HG02885 (cell line): ENCODE measurements at regions not wholly inside any gene's neighbourhood (a gene's known extent, or its start where the extent isn't known, plus 50 kb on each side); places are given as distances from the start of the nearest gene placed in this dataset.

Experiments
- ATAC-seq: cut with Tn5 transposase; IDR thresholded peaks from one replicate; pipeline ENCODE4 v1.9.1; 2021; ENCODE audit warnings: mild to moderate bottlenecking; ENCODE audit not compliant: unreplicated experiment, poor library complexity

GRCh38 chr2:19473350-19473749, 114.9 kb upstream of the OSR1 start:
- no peak for ATAC-seq

- ATAC-seq: no peak
These were observed 114.1 kb upstream of the OSR1 start for GRCh38 chr2:19472391-19472978.

- no peak for ATAC-seq
These were observed 113.1 kb upstream of the OSR1 start for GRCh38 chr2:19471491-19471890.

- ATAC-seq: no peak
These were observed 107.6 kb upstream of the OSR1 start for GRCh38 chr2:19465978-19466377.

GRCh38 chr2:19462256-19462645, 103.8 kb upstream of the OSR1 start:
- ATAC-seq: no peak

GRCh38 chr2:19461504-19462255, 103.3 kb upstream of the OSR1 start:
- no peak for ATAC-seq

GRCh38 chr2:19460761-19461160, 102.3 kb upstream of the OSR1 start:
- no peak for ATAC-seq

- ATAC-seq: no peak
These were observed 100.1 kb upstream of the OSR1 start for GRCh38 chr2:19458427-19459003.

- no peak for ATAC-seq
These were observed 99.4 kb upstream of the OSR1 start for GRCh38 chr2:19457809-19458208.

- no peak for ATAC-seq
These were observed 98.4 kb upstream of the OSR1 start for GRCh38 chr2:19456705-19457309.

- no peak for ATAC-seq
These were observed 95.7 kb upstream of the OSR1 start for GRCh38 chr2:19454125-19454524.

- no peak for ATAC-seq
These were observed 84.3 kb upstream of the OSR1 start for GRCh38 chr2:19442731-19443130.

- ATAC-seq: no peak
These were observed 80.7 kb upstream of the OSR1 start for GRCh38 chr2:19439081-19439480.

- no peak for ATAC-seq
These were observed 77.4 kb upstream of the OSR1 start for GRCh38 chr2:19435815-19436214.

GRCh38 chr2:19434413-19434812, 76.0 kb upstream of the OSR1 start:
- no peak for ATAC-seq

- ATAC-seq: no peak
These were observed 68.5 kb upstream of the OSR1 start for GRCh38 chr2:19426941-19427340.

GRCh38 chr2:19426144-19426543, 67.7 kb upstream of the OSR1 start:
- no peak for ATAC-seq

- no peak for ATAC-seq
These were observed 67.0 kb upstream of the OSR1 start for GRCh38 chr2:19425419-19425818.

- ATAC-seq: no peak
These were observed 60.9 kb upstream of the OSR1 start for GRCh38 chr2:19419211-19419880.

GRCh38 chr2:19416784-19417684, 58.6 kb upstream of the OSR1 start:
- no peak for ATAC-seq
